Ovary (tissue), 3 donors: ENCODE measurements at regions not wholly inside any gene's neighbourhood (a gene's known extent, or its start where the extent isn't known, plus 50 kb on each side); places are given as distances from the start of the nearest gene placed in this dataset.

Source experiments
- POLR2A ChIP-seq: fragments of 450-650 bp; IDR thresholded peaks from one replicate; pipeline ENCODE4 v1.6.1; 2017; ENCODE audit warnings: antibody characterized with exemption, mild to moderate bottlenecking, moderate library complexity
- TF ChIP-seq, protein P1 (sequence below), 3 donors: fragments of 450-650 bp in 2 of 3; fragments of 200-600 bp in 1 of 3; IDR thresholded peaks; one replicate each; pipeline versions ENCODE4 v1.5.1 to v1.8.0; 2016 to 2022; ENCODE audit warnings: antibody characterized with exemption in 3 of 3, mild to moderate bottlenecking in 1 of 3
- donor health status: DM: no; HTN: no; CAD: no.

- TF ChIP-seq, protein P1, sequence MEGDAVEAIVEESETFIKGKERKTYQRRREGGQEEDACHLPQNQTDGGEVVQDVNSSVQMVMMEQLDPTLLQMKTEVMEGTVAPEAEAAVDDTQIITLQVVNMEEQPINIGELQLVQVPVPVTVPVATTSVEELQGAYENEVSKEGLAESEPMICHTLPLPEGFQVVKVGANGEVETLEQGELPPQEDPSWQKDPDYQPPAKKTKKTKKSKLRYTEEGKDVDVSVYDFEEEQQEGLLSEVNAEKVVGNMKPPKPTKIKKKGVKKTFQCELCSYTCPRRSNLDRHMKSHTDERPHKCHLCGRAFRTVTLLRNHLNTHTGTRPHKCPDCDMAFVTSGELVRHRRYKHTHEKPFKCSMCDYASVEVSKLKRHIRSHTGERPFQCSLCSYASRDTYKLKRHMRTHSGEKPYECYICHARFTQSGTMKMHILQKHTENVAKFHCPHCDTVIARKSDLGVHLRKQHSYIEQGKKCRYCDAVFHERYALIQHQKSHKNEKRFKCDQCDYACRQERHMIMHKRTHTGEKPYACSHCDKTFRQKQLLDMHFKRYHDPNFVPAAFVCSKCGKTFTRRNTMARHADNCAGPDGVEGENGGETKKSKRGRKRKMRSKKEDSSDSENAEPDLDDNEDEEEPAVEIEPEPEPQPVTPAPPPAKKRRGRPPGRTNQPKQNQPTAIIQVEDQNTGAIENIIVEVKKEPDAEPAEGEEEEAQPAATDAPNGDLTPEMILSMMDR (IDR thresholded peaks at IDR 0.05), result no peak
- no peak for TF ChIP-seq POLR2A
These were observed 125.8 kb downstream of the ANKRD7 start for GRCh38 chr7:118350260-118350659.
